CMK (cell line): ENCODE measurements at regions not wholly inside any gene's neighbourhood (a gene's known extent, or its start where the extent isn't known, plus 50 kb on each side); places are given as distances from the start of the nearest gene placed in this dataset.
A peak's percentile ranks its signal among the peaks of the same experiment; 100 is the strongest.

Experiments used
- DNase-seq: peaks from one replicate; pipeline ENCODE4 v3.0.0-alpha.2; 2010; ENCODE audit warnings: low read depth

DNA sequence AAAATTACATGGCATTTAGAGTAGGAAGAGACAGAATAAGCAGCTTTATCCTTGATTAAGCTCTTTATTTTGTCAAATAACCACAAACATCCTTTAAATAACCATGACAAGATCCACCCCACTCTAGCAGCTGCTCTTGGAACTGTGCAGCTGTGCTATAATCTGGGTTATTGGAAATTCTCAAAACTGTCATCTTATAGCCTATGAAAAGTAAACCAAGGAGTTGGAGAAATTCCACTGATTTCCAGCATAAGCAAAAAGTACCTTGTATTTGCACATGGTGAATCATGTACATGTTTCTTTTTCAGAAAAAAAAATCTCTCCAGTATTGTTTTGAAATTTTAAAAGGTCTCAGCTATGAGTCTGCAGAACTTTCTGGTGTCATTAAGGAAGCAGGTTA lies 88.8 kb upstream of the ABI3BP start:
- no peak for DNase-seq

DNA sequence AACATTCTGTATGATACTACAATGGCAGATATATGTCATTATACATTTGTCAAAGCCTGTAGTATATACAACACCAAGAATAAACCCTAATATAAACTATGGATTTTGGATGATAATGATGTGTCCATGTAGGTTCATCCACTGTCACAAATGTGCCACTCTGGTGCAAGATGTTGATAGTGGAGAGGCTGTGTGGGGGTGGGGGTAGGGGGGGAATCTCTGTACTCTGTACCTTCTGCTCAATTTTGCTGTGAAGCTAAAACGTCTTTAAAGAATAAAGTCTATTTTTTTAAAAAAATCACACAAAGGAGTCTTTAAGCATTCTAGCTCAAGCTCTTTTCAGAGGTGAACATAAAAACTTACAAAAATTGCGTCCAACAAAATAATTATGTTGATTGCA lies 88.2 kb upstream of the ABI3BP start:
- DNase-seq, result no peak

DNA sequence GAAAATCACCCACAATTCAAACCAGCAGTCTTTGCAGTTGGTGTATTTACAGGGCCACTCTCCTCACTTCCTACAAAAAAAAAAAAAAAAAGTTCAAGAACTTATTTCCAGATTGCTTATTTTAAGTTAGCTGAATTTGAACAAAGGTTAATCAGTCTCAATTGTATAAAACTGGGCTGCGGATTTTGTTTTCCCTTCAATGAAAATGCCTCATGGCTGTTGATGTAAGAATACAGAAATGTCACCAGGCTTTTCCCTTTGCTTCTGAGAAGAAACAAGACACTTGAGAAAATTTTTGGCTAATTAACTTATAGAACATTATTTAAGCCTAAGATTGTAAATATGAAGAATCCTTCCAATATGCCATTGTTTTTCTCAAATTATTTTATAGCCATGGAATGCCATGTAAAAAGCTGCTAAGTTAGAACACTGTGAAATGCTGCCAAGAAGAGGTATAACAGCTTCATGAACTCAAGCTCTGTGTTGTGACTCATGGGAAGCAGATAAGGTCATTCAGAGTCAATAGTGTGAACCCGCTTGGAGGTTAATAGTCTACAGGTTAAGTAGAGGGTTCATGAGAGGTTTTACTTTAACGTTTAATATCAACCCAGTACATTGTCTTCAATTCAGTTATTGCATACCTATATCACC lies 84.3 kb upstream of the ABI3BP start:
- no peak for DNase-seq

DNA sequence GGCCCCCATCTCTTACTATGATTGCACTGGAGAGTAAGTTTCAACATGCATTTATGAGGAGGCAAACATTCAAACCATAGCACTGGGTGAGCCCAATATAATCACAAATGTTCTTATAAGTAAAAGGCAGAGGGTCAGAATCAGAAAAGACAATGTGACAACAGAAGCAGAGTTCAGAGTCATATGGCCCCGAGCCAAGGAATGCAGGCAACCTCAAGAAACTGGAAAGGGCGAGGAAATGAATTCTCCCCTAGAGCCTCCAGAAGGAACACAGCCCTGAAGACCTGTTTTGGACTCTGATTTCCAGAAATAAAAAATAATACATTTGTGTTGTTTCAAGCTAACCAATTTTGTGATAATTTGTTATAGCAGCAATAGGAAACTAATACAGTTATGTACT lies 81.3 kb upstream of the ABI3BP start:
- DNase-seq, result no peak

DNA sequence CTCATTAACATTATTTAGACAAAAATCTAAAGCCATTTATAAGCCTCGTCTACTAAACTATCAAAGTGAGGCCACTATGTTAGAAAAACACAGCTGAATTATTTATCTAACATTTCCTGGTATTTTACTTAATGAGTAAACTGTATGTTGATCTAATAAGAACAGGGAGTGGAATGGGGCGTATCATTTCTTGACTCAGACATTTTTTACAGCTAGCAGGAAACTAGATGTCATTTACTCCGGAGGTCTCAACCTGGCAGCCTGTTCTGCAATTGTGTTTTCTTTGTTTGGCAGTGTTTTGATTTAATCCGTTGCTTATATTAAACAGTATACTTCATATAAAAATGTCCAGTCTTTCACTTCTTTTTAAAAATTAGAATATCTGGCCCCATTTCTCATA lies 79.1 kb upstream of the ABI3BP start:
- DNase-seq, result no peak

DNA sequence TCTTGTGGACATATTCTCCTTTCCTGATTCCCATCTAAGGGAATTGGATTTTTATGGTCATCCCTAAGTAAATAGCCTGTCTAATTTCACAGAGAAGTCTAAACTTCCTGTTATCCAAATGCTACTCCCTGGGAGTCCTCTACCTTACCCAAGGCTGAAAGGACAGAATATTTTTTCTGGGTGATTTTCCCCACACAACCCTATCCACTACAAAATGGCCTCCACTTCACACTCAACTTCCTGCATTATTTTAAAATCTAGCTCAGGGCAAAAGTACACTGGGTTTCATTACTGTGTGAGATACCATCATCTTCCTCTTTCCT lies 77.5 kb upstream of the ABI3BP start:
- DNase-seq, result no peak

DNA sequence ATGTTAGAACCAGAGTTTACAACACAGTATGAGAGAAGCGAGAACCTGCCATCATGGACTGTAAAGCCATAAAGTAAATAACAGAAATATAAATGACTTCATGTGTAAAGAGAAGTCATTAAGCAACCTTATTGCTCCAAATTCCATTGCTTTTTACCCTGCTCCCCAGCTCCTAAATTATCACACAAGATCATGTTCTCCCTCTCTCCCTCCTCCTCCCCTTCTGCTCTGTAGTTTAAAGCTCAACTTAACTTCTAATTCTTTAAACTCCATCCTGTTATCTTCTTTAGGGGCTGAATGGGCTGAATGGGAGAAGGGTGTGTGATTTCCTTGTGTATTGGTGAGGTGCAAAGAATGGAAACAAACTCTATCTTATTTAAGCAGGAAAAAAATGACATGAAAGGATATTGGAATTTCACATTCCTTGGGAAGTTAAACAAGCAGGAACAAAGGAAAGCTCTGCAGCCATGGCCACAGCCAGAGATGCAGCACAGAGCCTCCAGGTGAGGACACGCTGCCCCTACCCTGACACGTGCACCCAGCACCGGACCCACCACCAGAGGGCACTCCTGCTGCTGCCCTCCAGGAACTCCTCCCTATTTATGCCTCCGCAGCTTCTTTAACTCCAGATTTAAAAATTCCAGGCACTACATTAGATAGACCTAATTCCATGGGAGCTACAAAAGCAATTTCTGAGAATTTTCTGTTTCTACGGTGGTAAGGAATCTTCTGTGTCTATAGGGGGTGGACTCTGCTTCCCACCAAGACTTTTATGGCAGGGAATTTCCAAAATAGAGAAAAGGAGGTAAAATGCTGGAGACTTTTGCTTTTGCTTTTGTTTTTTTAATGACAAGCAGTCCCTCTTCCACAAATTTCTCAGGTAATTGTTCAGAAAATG lies 76.9 kb upstream of the ABI3BP start:
- peak; percentile 4 for DNase-seq

DNA sequence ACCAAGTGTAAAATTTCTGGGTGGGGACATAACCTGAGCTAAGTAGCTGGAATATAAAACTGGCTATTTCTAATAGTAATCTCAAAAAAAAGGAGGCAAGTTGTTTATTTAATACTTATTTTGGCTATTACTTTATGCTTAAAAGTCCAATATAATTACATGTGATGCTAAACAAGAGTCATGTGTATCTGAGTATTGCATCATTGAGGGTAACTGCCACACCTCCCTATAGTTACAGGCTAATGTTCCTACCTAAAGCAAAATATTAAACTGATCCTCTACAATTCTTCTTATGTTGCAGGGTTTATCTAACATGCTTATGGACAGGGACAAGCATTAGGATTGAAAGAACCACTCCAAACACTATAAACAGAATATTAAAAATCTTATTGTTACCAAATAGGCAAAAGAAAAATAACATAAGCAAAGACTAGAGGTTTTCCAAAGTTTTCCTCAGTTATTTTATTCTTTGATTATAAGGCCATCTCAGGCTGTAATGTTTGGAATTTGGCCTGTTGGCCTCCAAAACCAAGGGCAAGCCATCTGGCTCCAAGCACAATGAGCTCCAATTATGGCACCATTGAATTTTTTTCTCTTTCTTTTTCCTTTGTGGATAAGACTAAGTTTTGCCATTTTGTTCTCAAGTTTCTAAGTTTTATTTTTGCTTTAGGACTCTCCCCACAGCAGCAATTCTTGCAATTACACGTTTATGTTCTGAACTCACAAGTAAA lies 75.8 kb upstream of the ABI3BP start:
- no peak for DNase-seq

DNA sequence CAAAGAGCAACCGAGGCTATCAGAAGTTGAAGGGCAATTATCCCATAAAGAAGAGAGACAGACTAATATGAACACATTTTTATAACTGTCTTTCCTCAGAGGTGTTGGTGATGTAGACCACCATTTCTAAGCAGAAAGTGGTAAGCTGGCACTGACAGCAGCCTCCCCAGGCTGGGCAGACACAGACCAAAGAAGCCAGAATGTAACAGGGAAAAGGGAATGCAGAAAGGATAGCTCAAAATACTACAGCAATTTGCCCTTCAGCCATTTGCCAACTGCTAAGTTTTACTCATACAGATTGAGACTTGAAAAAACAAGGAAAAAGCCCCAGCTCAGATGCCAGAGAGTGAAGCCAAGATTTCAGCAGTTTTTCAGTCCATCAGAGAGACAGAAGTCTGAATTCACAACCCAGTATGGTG lies 73.5 kb upstream of the ABI3BP start:
- DNase-seq, result no peak

DNA sequence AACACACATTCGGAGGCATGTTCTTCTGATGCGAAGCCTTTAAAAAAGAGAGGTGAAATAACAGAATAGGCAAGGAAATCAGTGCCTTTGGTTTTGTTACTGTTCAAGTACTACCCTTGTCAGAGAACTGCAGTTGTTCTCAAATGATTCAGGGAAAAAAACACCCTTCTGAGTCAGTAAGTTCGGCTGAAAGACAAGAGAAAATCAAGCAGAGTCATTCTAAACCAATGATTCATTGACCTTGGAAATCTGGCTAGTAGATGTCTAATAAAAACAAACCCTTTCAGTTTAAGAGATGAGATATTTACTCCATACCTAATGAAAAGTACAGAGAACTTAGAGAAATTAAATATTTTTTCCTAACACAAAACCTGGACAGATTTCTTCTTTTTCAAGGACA lies 72.7 kb upstream of the ABI3BP start:
- DNase-seq, result no peak

DNA sequence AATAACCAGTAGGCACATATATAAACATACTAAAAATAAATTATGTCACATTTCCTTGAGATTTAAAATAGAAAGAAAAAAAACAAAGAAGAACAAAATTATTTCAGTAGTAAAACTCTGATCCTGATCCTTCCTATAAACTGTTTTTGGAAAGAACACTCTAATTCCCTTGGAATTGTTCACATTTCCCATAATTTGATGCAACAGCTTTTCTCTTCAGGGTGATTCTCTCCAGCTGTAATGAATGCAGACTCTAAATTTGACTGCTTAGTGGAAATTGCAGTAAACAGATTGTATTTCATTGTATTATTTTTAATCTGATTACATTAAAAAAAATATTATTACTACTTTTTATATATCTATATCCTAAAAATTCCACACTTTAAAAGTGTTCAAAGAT lies 70.2 kb upstream of the ABI3BP start:
- no peak for DNase-seq

DNA sequence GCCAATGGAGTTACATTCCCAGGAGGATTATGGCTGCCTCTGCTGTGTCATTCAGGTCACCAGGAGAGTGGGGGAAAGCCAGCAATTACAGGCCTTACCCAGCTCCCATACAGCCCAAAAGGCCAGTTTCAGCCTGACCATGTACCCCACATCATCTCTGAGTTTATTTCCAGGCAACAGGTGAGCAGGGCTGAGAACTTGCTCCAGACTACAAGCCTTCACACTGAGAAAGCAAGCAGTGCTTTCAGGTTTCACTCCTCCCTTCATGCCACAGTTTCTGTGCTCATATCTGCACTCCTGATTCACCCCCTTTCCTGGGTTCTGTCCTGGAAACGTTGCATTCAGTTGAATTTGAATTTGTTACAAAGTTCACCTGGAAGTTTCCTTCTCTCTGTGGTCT lies 68.1 kb upstream of the ABI3BP start:
- no peak for DNase-seq

DNA sequence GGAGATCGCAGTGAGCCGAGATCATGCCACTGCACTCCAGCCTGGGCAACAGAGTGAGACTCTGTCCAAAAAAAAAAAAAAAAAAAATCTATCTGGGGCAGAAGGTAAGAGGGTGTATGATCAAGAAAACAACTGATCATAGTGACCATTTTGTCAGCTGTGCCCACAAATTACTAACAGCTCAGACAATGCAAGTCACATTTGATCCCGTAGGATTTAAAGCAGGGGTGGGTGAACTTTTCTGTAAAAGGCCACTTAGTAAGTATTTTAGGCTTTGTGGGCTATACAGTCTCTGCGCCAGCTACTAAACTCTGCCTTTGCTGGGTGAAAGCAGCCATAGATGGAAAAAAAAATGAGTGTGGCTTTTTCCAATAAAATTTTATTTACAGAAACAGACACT lies 57.6 kb upstream of the ABI3BP start:
- DNase-seq, result no peak

DNA sequence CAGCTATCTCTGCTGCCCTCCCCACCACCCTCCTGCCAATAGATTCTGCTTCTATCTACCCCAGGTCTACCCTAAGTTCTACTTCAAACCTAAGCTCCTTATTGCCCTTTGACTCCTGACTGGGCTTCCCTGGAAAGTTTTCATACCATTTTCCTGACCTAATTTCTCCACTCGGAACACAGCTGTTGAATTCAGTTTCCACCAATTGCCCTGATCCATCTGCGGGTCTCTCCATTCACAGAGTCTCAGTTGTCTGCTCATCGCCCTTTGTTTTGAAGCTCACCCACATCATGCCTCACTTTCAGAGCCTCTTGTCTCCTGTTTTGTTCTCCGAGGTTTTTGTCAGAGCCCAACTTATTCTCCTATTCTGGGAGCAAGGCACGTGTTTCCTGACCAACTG lies 56.8 kb upstream of the ABI3BP start:
- DNase-seq, result no peak

DNA sequence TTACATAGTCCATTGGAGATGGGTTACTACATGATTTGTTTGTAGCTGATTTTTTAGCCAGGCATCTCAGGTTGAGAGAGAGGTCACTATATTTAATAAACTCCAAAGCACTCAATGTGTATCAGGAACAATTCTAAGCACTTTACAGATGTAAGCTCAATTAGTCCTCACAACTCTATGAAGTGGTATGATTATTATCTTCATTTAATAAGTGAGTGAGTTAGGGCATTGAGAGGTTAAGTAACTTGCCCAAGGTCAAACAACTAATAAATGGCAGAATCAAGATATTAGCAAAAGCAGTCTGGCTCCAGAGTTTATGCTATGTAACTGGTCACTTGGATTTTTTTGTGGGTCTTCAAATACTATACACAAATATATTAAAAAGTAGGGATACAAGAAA lies 56.3 kb upstream of the ABI3BP start:
- DNase-seq, result no peak

DNA sequence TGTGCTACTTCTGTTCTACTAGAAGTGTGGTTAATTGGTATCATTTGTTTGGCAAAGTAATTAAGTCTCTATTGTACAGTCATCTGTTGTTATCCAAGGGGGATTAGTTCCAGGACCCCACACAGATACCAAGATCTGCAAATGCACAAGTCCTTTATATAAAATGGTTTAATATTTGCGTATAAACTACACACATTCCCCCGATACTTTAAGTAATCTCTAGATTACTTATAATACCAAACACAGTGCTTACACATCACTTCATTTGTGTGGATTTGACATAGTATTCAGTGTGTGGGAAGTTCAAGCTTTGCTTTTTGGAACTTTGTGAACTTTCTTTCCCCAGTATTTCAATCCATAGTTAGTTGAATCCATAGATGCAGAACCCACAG lies 50.5 kb upstream of the ABI3BP start:
- DNase-seq, result no peak

DNA sequence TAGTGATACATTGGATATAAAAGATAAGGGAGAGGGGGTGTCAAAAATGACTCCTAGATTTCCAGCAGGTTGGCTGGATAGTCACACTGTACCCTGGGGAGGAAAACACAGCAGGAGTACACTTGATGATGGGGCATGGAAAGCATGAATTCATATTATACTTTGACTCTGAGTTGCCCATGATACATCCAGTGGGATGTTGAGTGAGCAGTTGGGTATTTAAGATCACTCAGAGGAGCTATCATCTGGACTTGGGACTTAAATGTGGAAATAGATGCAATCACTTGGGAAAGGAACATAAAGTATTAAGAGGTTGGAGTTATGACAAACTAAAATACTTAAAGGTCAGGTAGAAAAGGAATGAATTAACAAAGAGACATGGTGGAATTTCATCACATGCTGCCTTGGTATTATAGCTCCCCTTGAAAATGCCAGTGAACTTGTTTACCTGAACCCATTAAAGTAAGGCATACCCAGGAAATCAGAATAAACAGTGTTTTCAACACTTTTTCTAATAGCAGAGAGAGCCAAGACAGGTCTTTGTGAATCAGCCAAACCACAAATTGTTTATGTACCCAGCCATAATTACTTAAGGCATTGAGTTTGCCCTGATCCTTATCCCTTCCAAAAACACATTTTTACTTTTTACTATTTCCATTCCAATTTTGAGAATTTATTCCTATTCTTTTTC lies 49.9 kb upstream of the ABI3BP start:
- no peak for DNase-seq
